ENCODE measurements at regions not wholly inside any gene's neighbourhood (a gene's known extent, or its start where the extent isn't known, plus 50 kb on each side); places are given as distances from the start of the nearest gene placed in this dataset.

DNA sequence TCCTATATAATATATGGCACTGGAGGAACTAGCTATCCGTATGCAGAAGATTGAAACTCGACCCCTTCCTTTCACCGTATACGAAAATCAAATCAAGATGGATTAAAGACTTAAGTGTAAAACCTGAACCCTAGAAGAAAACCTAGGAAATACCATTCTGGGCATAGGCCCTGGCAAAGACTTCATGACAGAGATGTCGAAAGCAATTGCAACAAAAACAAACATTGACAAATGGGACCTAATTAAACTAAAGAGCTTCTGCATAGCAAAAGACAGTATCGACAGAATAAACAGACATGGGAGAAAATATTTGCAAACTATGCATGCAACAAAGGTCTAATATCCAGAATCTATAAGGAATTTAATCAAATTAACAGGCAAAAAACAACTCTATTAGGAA is 61.4 kb upstream of the HDAC9 start:
- TF ChIP-seq POLR2A (IDR thresholded peaks at IDR 0.05; ENCODE audit: extremely low read depth, insufficient read length) (no peak), MYC (IDR thresholded peaks at IDR 0.05; ENCODE audit: low read depth, low read length) (no peak)
- TF ChIP-seq, protein P1, sequence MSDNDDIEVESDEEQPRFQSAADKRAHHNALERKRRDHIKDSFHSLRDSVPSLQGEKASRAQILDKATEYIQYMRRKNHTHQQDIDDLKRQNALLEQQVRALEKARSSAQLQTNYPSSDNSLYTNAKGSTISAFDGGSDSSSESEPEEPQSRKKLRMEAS (IDR thresholded peaks at IDR 0.05; ENCODE audit: low read depth, low read length): no peak
- TF ChIP-seq, protein P2, sequence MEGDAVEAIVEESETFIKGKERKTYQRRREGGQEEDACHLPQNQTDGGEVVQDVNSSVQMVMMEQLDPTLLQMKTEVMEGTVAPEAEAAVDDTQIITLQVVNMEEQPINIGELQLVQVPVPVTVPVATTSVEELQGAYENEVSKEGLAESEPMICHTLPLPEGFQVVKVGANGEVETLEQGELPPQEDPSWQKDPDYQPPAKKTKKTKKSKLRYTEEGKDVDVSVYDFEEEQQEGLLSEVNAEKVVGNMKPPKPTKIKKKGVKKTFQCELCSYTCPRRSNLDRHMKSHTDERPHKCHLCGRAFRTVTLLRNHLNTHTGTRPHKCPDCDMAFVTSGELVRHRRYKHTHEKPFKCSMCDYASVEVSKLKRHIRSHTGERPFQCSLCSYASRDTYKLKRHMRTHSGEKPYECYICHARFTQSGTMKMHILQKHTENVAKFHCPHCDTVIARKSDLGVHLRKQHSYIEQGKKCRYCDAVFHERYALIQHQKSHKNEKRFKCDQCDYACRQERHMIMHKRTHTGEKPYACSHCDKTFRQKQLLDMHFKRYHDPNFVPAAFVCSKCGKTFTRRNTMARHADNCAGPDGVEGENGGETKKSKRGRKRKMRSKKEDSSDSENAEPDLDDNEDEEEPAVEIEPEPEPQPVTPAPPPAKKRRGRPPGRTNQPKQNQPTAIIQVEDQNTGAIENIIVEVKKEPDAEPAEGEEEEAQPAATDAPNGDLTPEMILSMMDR (IDR thresholded peaks at IDR 0.05; ENCODE audit: low read depth, low read length): no peak

All from NB4 (cell line).